ENCODE measurements at regions not wholly inside any gene's neighbourhood (a gene's known extent, or its start where the extent isn't known, plus 50 kb on each side); places are given as distances from the start of the nearest gene placed in this dataset.

GRCh38 chr5:107032629-107033028, 638.1 kb downstream of the EFNA5 start:
- no peak overlapping the region for H3K4me3 ChIP-seq (ENCODE audit: low read length)
- DNase-seq (ENCODE audit: low read depth) = no peak
- TF ChIP-seq, protein P1, sequence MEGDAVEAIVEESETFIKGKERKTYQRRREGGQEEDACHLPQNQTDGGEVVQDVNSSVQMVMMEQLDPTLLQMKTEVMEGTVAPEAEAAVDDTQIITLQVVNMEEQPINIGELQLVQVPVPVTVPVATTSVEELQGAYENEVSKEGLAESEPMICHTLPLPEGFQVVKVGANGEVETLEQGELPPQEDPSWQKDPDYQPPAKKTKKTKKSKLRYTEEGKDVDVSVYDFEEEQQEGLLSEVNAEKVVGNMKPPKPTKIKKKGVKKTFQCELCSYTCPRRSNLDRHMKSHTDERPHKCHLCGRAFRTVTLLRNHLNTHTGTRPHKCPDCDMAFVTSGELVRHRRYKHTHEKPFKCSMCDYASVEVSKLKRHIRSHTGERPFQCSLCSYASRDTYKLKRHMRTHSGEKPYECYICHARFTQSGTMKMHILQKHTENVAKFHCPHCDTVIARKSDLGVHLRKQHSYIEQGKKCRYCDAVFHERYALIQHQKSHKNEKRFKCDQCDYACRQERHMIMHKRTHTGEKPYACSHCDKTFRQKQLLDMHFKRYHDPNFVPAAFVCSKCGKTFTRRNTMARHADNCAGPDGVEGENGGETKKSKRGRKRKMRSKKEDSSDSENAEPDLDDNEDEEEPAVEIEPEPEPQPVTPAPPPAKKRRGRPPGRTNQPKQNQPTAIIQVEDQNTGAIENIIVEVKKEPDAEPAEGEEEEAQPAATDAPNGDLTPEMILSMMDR (conservative IDR thresholded peaks at IDR 0.05; ENCODE audit: low read depth, low read length) = no peak

- no peak for DNase-seq (ENCODE audit: low read depth)
- H3K4me3 ChIP-seq (ENCODE audit: low read length) = no peak overlapping the region
- TF ChIP-seq, protein P1 (conservative IDR thresholded peaks at IDR 0.05; ENCODE audit: low read depth, low read length) = no peak
Observed at GRCh38 chr5:107028938-107029337, 641.8 kb downstream of the EFNA5 start.

DNA sequence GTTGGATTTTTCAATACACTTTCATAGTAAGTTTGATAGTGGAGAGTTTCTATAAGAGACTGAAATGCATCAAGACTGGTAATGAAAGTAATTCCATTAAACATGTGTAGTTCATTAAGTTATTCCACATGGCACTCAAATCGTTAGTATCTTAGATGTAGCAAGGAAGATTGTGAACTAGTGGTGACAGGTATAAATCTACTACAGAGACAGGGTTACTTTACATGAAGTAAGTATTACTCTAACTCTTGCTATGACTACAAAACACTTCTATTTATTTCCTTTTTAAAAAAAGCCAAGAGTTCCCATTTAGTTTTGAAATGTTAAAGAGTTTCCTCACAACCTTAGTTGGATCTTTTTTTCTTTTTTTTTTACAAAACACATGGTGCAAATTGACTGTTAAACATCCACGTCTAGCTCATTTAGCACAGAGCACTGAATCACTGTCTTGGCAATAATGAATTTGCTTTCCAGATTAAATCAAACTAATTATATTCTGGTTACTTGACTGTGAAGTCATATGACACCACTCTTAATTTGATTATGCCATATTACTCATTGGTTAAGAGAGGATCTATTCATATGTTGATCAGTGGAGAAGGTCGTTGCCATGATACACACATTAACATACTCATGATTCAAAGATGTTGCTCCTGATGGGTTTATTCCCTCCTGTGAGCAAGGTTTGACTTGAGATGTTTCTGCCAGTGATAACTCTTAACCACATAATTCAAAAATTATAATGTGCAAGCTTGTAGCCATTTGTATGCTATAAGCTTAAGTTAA, 644.8 kb downstream of the EFNA5 start:
- TF ChIP-seq, protein P1 (conservative IDR thresholded peaks at IDR 0.05; ENCODE audit: low read depth, low read length) = no peak
- no peak overlapping the region for H3K4me3 ChIP-seq (ENCODE audit: low read length)
- no peak for DNase-seq (ENCODE audit: low read depth)

DNA sequence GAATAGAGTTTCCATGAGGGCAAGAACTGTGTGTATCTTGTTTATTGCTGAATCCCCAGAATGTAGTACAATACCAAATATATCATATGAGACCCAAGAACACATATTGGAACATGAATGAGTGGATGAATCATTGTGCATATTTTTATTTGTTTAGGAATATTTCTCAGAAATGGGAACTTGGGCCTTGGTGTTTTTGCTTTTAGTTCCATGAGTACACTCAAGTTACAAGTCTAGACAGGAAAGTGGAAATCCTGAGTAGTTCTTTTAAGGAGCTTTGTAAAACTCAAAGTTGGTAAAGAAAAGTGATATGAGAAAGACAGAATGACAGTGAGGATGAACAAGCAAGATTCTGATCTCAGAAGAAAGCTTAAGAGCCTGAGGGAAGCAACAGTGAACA, 647.0 kb downstream of the EFNA5 start:
- TF ChIP-seq, protein P1 (conservative IDR thresholded peaks at IDR 0.05; ENCODE audit: low read depth, low read length) = no peak
- H3K4me3 ChIP-seq (ENCODE audit: low read length) = no peak overlapping the region
- DNase-seq (ENCODE audit: low read depth) = no peak

GRCh38 chr5:107021575-107021974, 649.2 kb downstream of the EFNA5 start:
- H3K4me3 ChIP-seq (ENCODE audit: low read length) = no peak overlapping the region
- TF ChIP-seq, protein P1 (conservative IDR thresholded peaks at IDR 0.05; ENCODE audit: low read depth, low read length) = no peak
- no peak for DNase-seq (ENCODE audit: low read depth)

DNA sequence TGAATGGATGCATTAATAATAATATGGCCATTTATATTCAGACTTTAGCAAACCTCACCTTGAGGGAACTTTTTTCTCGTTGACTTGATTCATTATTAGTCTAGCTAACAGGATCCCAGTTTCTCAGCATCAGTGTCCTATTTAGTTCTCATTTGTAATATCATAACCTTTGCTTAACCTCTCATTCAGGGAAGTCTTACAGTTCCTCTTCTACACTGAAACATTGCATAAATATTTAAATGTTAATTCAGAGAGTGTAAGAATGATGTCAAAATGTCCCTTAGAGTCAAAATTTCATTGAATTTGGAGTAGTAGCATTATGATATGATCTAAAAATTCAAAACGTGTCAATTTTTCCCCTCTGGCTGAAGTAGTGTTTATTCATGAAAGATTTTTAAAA, 650.1 kb downstream of the EFNA5 start:
- DNase-seq (ENCODE audit: low read depth) = no peak
- TF ChIP-seq, protein P1 (conservative IDR thresholded peaks at IDR 0.05; ENCODE audit: low read depth, low read length) = no peak
- no peak overlapping the region for H3K4me3 ChIP-seq (ENCODE audit: low read length)

DNA sequence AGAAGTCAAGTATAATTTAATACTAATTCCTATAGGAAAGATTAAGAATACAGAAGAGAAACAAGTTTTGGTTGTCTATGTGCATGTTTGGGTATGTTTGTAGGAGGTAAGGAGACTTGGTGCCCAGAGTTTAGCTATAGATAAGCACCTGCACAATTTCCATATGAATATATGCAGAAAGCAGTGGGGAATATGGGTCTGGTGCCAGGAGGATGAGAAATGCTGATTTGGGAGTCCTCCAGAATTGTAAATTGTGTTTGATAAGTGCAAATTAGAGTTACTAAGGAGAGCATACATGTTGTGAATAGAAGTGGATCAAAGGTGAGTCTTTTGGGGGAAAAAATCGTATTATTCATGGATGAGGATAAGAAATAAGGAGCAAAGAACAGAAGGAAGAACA, 653.1 kb downstream of the EFNA5 start:
- DNase-seq (ENCODE audit: low read depth) = no peak
- H3K4me3 ChIP-seq (ENCODE audit: low read length) = no peak overlapping the region
- TF ChIP-seq, protein P1 (conservative IDR thresholded peaks at IDR 0.05; ENCODE audit: low read depth, low read length) = no peak
